GM06990 (cell line): ENCODE measurements at regions not wholly inside any gene's neighbourhood (a gene's known extent, or its start where the extent isn't known, plus 50 kb on each side); places are given as distances from the start of the nearest gene placed in this dataset.
"Not testable (repeated sequence)": the region's sequence is repeated elsewhere in the genome, so short reads cannot be mapped to it uniquely, and the experiment has no call there.

Experiments
- DNase-seq: peaks from one replicate; pipeline ENCODE4 v3.0.0-alpha.2; 2011; ENCODE audit not compliant: insufficient read length; ENCODE audit errors: extremely low read depth
- H3K27me3 ChIP-seq: replicated peaks from 2 replicates; pipeline ENCODE4 v1.6.0; 2011; ENCODE audit warnings: low read length; ENCODE audit not compliant: control insufficient read depth, insufficient read depth
- H3K36me3 ChIP-seq: 2 replicates; pipeline ENCODE4 v1.5.1; 2011; ENCODE audit warnings: low read length; ENCODE audit not compliant: control insufficient read depth, insufficient read depth
- H3K4me3 ChIP-seq: replicated peaks from 2 replicates; pipeline ENCODE4 v1.5.1; 2011; ENCODE audit warnings: low read depth, mild to moderate bottlenecking, control low read depth, low read length
- TF ChIP-seq, protein P1 (sequence below): IDR thresholded peaks from 2 replicates; pipeline ENCODE4 v1.5.1; 2011; ENCODE audit warnings: low read length, control low read depth, mild to moderate bottlenecking, inconsistent platforms; ENCODE audit not compliant: insufficient read depth, poor library complexity, severe bottlenecking

DNA sequence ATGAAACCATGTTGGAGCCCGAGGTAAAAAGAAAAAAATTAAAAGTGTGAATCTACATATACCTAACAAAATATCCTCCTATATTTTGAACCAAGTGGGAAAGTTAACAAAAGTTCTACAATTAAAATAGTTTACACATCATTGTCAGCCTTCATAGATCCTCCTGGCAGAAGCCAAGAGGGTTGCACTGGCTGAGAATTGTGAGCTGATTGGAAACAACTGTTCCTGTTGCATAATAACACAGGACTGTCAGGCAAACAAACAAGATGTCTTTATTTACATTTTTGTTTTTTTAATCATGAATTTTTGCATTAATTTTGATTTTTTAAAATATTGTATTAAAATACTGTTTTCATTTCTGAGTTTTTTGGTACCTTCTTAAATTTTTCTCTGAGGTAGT lies 215.2 kb upstream of the MME start:
- Histone ChIP-seq H3K27me3 (no peaks in the 10 kb centered on the region), H3K4me3 (no peak overlapping the region), H3K36me3 (no peaks in the 10 kb centered on the region)
- no peak for DNase-seq
- TF ChIP-seq, protein P1, sequence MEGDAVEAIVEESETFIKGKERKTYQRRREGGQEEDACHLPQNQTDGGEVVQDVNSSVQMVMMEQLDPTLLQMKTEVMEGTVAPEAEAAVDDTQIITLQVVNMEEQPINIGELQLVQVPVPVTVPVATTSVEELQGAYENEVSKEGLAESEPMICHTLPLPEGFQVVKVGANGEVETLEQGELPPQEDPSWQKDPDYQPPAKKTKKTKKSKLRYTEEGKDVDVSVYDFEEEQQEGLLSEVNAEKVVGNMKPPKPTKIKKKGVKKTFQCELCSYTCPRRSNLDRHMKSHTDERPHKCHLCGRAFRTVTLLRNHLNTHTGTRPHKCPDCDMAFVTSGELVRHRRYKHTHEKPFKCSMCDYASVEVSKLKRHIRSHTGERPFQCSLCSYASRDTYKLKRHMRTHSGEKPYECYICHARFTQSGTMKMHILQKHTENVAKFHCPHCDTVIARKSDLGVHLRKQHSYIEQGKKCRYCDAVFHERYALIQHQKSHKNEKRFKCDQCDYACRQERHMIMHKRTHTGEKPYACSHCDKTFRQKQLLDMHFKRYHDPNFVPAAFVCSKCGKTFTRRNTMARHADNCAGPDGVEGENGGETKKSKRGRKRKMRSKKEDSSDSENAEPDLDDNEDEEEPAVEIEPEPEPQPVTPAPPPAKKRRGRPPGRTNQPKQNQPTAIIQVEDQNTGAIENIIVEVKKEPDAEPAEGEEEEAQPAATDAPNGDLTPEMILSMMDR, result no peak

DNA sequence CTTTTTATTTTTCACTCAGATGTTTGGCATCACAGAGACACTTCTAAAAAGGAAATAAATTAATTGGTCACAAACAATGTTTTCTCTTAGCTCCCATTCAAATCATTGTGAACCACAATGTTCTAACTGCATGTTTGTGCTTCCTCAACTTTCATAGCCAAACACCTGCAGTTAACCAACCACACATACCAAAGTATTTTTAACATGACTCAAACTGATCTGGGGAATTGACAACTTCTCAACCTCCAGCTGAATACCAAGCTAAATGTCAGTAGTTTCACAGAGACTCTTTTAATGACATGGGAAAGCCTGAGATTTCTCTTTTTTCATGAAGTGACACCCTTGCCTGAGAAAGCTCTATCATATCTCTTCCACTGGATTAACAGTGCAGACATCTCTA lies 217.9 kb upstream of the MME start:
- TF ChIP-seq, protein P1, result no peak
- Histone ChIP-seq H3K36me3 (no peaks in the 10 kb centered on the region), H3K4me3 (no peak overlapping the region), H3K27me3 (no peaks in the 10 kb centered on the region)
- DNase-seq, result no peak

DNA sequence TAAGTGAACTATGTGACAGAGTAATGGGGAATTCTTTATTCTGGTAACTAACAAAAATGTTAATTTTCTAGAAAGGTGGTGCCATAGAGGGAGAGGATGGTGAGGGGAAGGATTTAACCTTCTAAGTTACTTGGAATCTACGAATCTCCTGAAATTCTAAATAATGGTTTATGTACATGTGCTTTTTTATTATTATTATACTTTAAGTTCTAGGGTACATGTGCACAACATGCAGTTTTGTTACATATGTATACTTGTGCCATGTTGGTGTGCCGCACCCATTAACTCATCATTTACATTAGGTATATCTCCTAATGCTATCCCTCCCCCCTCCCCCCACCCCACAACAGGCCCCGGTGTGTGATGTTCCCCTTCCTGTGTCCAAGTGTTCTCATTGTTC lies 227.1 kb upstream of the MME start:
- H3K36me3 ChIP-seq, DNase-seq, H3K27me3 ChIP-seq, H3K4me3 ChIP-seq: not testable (repeated sequence)

DNA sequence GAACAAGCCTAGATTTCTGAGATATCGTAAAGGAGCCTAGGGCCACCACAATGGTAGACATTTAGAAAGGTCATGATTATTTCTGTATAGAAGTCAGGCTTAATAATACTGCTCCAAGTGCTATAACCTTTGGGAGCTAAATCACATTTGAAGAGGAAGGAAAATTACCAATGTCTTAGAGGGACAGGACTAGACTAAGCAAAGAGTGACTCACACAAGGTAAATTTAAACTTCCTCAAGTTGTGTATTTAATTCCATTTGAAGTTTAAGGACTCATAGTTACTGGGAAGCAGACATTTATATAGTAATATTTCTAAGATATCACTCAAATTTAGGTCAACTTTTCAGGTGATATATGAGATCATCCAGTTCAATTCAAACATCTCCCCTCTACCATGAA lies 227.6 kb upstream of the MME start:
- Histone ChIP-seq H3K36me3 (no peaks in the 10 kb centered on the region), H3K27me3 (no peaks in the 10 kb centered on the region), H3K4me3 (no peak overlapping the region)
- TF ChIP-seq, protein P1, result no peak
- DNase-seq, result no peak

DNA sequence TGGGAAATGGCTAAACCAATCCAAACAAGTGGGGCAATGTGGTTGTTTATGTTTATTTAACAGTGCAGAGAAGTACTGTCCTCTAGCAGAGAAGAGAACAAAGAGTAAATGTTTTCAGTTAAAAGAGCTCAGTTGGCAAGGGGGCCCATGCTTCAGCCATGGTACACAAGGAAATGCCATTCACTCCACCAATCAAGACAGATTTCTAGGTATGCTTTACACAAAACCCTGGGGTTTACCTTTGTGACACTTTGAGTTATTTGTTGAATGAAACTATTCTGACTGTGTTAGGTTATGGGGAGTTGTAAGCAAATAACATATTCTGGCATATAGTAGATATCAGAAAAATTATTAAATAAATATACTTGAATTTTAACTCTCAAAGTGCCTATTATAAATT lies 228.5 kb upstream of the MME start:
- H3K36me3 ChIP-seq, result no peaks in the 10 kb centered on the region
- no peak for DNase-seq
- TF ChIP-seq, protein P1, result no peak
- no peaks in the 10 kb centered on the region for H3K27me3 ChIP-seq
- H3K4me3 ChIP-seq, result no peak overlapping the region

DNA sequence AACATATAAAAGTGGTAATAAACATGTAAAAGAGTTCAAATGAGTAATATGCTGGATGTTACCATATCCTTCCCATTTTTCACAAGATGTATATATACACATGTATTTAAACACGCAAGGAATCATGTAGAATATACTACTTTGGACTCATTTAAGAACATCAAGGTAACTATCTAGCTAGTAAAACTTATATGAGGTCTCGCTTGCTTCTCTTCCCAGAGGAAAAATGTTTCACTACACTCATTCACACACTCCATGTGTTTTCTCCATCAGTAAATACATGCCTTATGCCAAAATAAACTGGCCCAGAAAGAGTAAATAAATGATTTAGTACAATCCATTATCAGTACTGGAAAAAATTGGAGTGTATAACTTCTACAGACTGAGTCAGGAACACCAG lies 229.2 kb upstream of the MME start:
- no peaks in the 10 kb centered on the region for H3K27me3 ChIP-seq
- no peak for DNase-seq
- H3K4me3 ChIP-seq, result no peak overlapping the region
- no peaks in the 10 kb centered on the region for H3K36me3 ChIP-seq
- TF ChIP-seq, protein P1, result no peak
